H9 (cell line): ENCODE measurements at regions not wholly inside any gene's neighbourhood (a gene's known extent, or its start where the extent isn't known, plus 50 kb on each side); places are given as distances from the start of the nearest gene placed in this dataset.

Experiments used
- DNase-seq: peaks from one replicate; pipeline ENCODE4 v3.0.0-alpha.2; 2017
- H2AFZ ChIP-seq: one replicate; pipeline ENCODE4 v1.6.1; 2013; ENCODE audit warnings: mild to moderate bottlenecking, low read length, control low read depth, moderate library complexity
- H2AK5ac ChIP-seq: 2 replicates; pipeline ENCODE4 v1.6.1; 2013; ENCODE audit warnings: low read length, control low read depth, mixed read lengths; ENCODE audit not compliant: insufficient read length
- H2BK120ac ChIP-seq: one replicate; pipeline ENCODE4 v1.6.1; 2013; ENCODE audit warnings: low read depth, mild to moderate bottlenecking, low read length, control low read depth, inconsistent platforms; ENCODE audit not compliant: poor library complexity, severe bottlenecking
- H2BK12ac ChIP-seq: 2 replicates; pipeline ENCODE4 v1.6.1; 2013; ENCODE audit warnings: low read length, control low read depth, mixed read lengths, low read depth; ENCODE audit not compliant: insufficient read length
- H2BK15ac ChIP-seq: 2 replicates; pipeline ENCODE4 v1.6.1; 2013; ENCODE audit warnings: low read depth, low read length, control low read depth
- H2BK20ac ChIP-seq: one replicate; pipeline ENCODE4 v1.6.1; 2013; ENCODE audit warnings: low read depth, mild to moderate bottlenecking, low read length, control low read depth, inconsistent platforms; ENCODE audit not compliant: poor library complexity, severe bottlenecking
- H2BK5ac ChIP-seq: 2 replicates; pipeline ENCODE4 v1.6.1; 2013; ENCODE audit warnings: low read length, control low read depth, mixed read lengths; ENCODE audit not compliant: insufficient read length
- H3K14ac ChIP-seq: 2 replicates; pipeline ENCODE4 v1.6.1; 2013; ENCODE audit warnings: low read length, control low read depth; ENCODE audit not compliant: insufficient read depth
- H3K18ac ChIP-seq: 2 replicates; pipeline ENCODE4 v1.6.1; 2013; ENCODE audit warnings: low read depth, mild to moderate bottlenecking, mixed read lengths, low read length, control low read depth; ENCODE audit not compliant: insufficient read length
- H3K23ac ChIP-seq: 2 replicates; pipeline ENCODE4 v1.6.1; 2013; ENCODE audit warnings: low read length, control low read depth, mixed read lengths, low read depth; ENCODE audit not compliant: insufficient read length
- H3K23me2 ChIP-seq: 2 replicates; pipeline ENCODE4 v1.6.1; 2013; ENCODE audit warnings: low read depth, mild to moderate bottlenecking, mixed read lengths, low read length, control low read depth; ENCODE audit not compliant: insufficient read length, poor library complexity, severe bottlenecking
- H3K27ac ChIP-seq: 2 replicates; pipeline ENCODE4 v1.5.1; 2013; ENCODE audit warnings: low read length, control low read depth, mixed read lengths, low read depth; ENCODE audit not compliant: insufficient read length
- H3K27me3 ChIP-seq: 2 replicates; pipeline ENCODE4 v1.6.1; 2013; ENCODE audit warnings: low read length, control low read depth, inconsistent platforms; ENCODE audit not compliant: insufficient read depth
- H3K4ac ChIP-seq: 2 replicates; pipeline ENCODE4 v1.6.1; 2013; ENCODE audit warnings: low read depth, mild to moderate bottlenecking, control low read depth, inconsistent platforms, low read length, moderate library complexity
- H3K4me1 ChIP-seq: 2 replicates; pipeline ENCODE4 v1.6.1; 2013; ENCODE audit warnings: low read length, control low read depth, inconsistent platforms; ENCODE audit not compliant: insufficient read depth
- H3K4me2 ChIP-seq: 2 replicates; pipeline ENCODE4 v1.6.1; 2013; ENCODE audit warnings: low read length, control low read depth, mixed read lengths; ENCODE audit not compliant: insufficient read length, insufficient read depth
- H3K56ac ChIP-seq: 2 replicates; pipeline ENCODE4 v1.6.1; 2013; ENCODE audit warnings: low read depth, mild to moderate bottlenecking, mixed read lengths, low read length, control low read depth; ENCODE audit not compliant: insufficient read length
- H3K79me1 ChIP-seq: 2 replicates; pipeline ENCODE4 v1.6.1; 2013; ENCODE audit warnings: low read depth, mild to moderate bottlenecking, moderate library complexity, low read length, control low read depth, inconsistent platforms; ENCODE audit not compliant: insufficient read depth, poor library complexity, severe bottlenecking
- H3K79me2 ChIP-seq: 2 replicates; pipeline ENCODE4 v1.6.1; 2013; ENCODE audit warnings: low read length, control low read depth, inconsistent platforms; ENCODE audit not compliant: insufficient read depth
- H3K9ac ChIP-seq: 2 replicates; pipeline ENCODE4 v1.6.1; 2013; ENCODE audit warnings: low read length, control low read depth, mixed read lengths; ENCODE audit not compliant: insufficient read length; ENCODE audit errors: extremely low read depth
- H3K9me3 ChIP-seq: one replicate; pipeline ENCODE4 v1.6.1; 2013; ENCODE audit warnings: low read depth, low read length, inconsistent platforms; ENCODE audit not compliant: control insufficient read depth
- H3T11ph ChIP-seq: one replicate; pipeline ENCODE4 v1.6.1; 2013; ENCODE audit warnings: mild to moderate bottlenecking, low read length, control low read depth, inconsistent platforms
- H4K20me1 ChIP-seq: one replicate; pipeline ENCODE4 v1.6.1; 2013; ENCODE audit not compliant: control insufficient read depth, insufficient read length, insufficient read depth
- H4K5ac ChIP-seq: 2 replicates; pipeline ENCODE4 v1.6.1; 2013; ENCODE audit warnings: low read depth, mild to moderate bottlenecking, mixed read lengths, low read length, control low read depth; ENCODE audit not compliant: insufficient read length
- H4K8ac ChIP-seq: replicated peaks from 2 replicates; pipeline ENCODE4 v1.6.1; 2013; ENCODE audit warnings: low read length, control low read depth, mixed read lengths, low read depth; ENCODE audit not compliant: insufficient read length
- H4K91ac ChIP-seq: 2 replicates; pipeline ENCODE4 v1.6.1; 2013; ENCODE audit warnings: low read depth, mild to moderate bottlenecking, moderate library complexity, mixed read lengths, low read length, control low read depth; ENCODE audit not compliant: insufficient read length
- H3K27ac Mint-ChIP-seq, 3 experiments: 2 replicates in 2 of 3; 3 replicates in 1 of 3; pipeline ENCODE4 v1.8.0; 2020 to 2021; ENCODE audit warnings: mixed read lengths in 3 of 3, mild to moderate bottlenecking in 1 of 3, moderate library complexity in 1 of 3
- H3K27me3 Mint-ChIP-seq: 2 replicates; pipeline ENCODE4 v1.8.0; 2021; ENCODE audit warnings: low read depth, mild to moderate bottlenecking, moderate library complexity, mixed read lengths
- H3K36me3 Mint-ChIP-seq, 3 experiments: 2 replicates in 2 of 3; 3 replicates in 1 of 3; pipeline ENCODE4 v1.8.0; 2020 to 2021; ENCODE audit warnings: low read depth in 3 of 3, mixed read lengths in 3 of 3; ENCODE audit not compliant: insufficient read depth in 1 of 3
- H3K4me1 Mint-ChIP-seq, 2 experiments: 2 replicates each; pipeline ENCODE4 v1.8.0; 2020; ENCODE audit warnings: mixed read lengths in 2 of 2
- H3K4me3 Mint-ChIP-seq, 2 experiments: 2 replicates in 1 of 2; 3 replicates in 1 of 2; pipeline ENCODE4 v1.8.0; 2020 to 2021; ENCODE audit warnings: mild to moderate bottlenecking in 2 of 2, mixed read lengths in 2 of 2, moderate library complexity in 1 of 2
- H3K9me3 Mint-ChIP-seq, 2 experiments: 2 replicates in 1 of 2; 3 replicates in 1 of 2; pipeline ENCODE4 v1.8.0; 2020; ENCODE audit warnings: mild to moderate bottlenecking in 2 of 2, mixed read lengths in 2 of 2, moderate library complexity in 1 of 2
- CTCF ChIP-seq: fragments of 200-600 bp; sonication (generic); conservative IDR thresholded peaks from 3 replicates; pipeline ENCODE4 v1.8.0; 2021; ENCODE audit warnings: antibody characterized with exemption, mild to moderate bottlenecking
- WGBS: extraction: QIAGEN DNeasy Blood & Tissue Kit; methylation state at CpG from one replicate; pipeline ENCODE4 v1.1.7; 2013; ENCODE audit warnings: missing lambda C conversion rate, low lambda C conversion rate, mixed read lengths; ENCODE audit not compliant: insufficient read length; ENCODE audit errors: extremely low coverage; 5-methylcytosine and 5-hydroxymethylcytosine counted together

- Histone ChIP-seq H2AK5ac (no peak overlapping the region), H3T11ph (no peak overlapping the region), H3K23me2 (peaks cover 7% of the 10 kb centered on the region), H3K27me3 (no peaks in the 10 kb centered on the region), H3K9me3 (no peaks in the 10 kb centered on the region), H3K56ac (no peak overlapping the region), H3K79me1 (no peaks in the 10 kb centered on the region), H3K18ac (peak overlapping the region; percentile 39), H2BK15ac (no peak overlapping the region), H3K23ac (no peak overlapping the region), H3K27ac (no peak overlapping the region), H3K79me2 (no peaks in the 10 kb centered on the region), H2BK20ac (no peak overlapping the region), H3K14ac (peak overlapping the region; percentile 52; the same call in 1 of the 2 replicates), H3K4ac (no peak overlapping the region), H2AFZ (peak overlapping the region; percentile 51), H2BK120ac (no peak overlapping the region), H3K4me2 (peak overlapping the region; percentile 73), H2BK5ac (no peak overlapping the region), H3K4me1 (no peaks in the 10 kb centered on the region), H4K20me1 (no peaks in the 10 kb centered on the region), H4K8ac (no peak overlapping the region), H2BK12ac (no peak overlapping the region), H4K5ac (no peak overlapping the region), H3K9ac (no peak overlapping the region), H4K91ac (no peak overlapping the region)
- peaks cover 0 to 7% of the 10 kb centered on the region in 2 experiments; a peak in 3 of 5 replicates for H3K9me3 Mint-ChIP-seq
- peak overlapping the region; percentile 49 to 73 for H3K4me3 Mint-ChIP-seq
- no CpG with 5 or more reads among the region's 58 CpGs for WGBS
- TF ChIP-seq CTCF, result peak; percentile 97
- peaks cover 15% of the 10 kb centered on the region for H3K27me3 Mint-ChIP-seq
- DNase-seq, result peak; percentile 85
- H3K4me1 Mint-ChIP-seq, result peaks cover 16 to 17% of the 10 kb centered on the region in 2 experiments
- peaks cover 0 to 8% (median 0%) of the 10 kb centered on the region in 3 experiments; a peak in 4 of 7 replicates for H3K36me3 Mint-ChIP-seq
- H3K27ac Mint-ChIP-seq, result no peak overlapping the region; a peak in 1 of 7 replicates
Observed at GRCh38 chr2:172172513-172173173, 69.9 kb upstream of the DLX2 start.
